Fibroblast of pulmonary artery (primary cell): ENCODE measurements at regions not wholly inside any gene's neighbourhood (a gene's known extent, or its start where the extent isn't known, plus 50 kb on each side); places are given as distances from the start of the nearest gene placed in this dataset.
"Not testable (repeated sequence)": the region's sequence is repeated elsewhere in the genome, so short reads cannot be mapped to it uniquely, and the experiment has no call there.

Experiments used
- DNase-seq: peaks from one replicate; pipeline ENCODE4 v3.0.0-alpha.2; 2010; ENCODE audit warnings: low read depth
- H3K4me3 ChIP-seq: replicated peaks from 2 replicates; pipeline ENCODE4 v1.5.1; 2011; ENCODE audit warnings: low read depth, mild to moderate bottlenecking, control low read depth, low read length, moderate library complexity
- CTCF ChIP-seq: IDR thresholded peaks from 2 replicates; pipeline ENCODE4 v1.5.1; 2011; ENCODE audit warnings: mild to moderate bottlenecking, control low read depth, low read length, inconsistent platforms; ENCODE audit errors: missing control alignments

- H3K4me3 ChIP-seq, DNase-seq: not testable (repeated sequence)
These were observed 53.4 kb downstream of the AHSP start for GRCh38 chr16:31581065-31581464.

GRCh38 chr16:31601737-31602384 is 74.2 kb downstream of the AHSP start:
- not testable (repeated sequence) for H3K4me3 ChIP-seq, DNase-seq

GRCh38 chr16:31618130-31618529 is 90.4 kb downstream of the AHSP start:
- no peak for DNase-seq
- H3K4me3 ChIP-seq = no peak overlapping the region
- no peak for TF ChIP-seq CTCF

GRCh38 chr16:31636433-31636832 is 108.7 kb downstream of the AHSP start:
- DNase-seq = no peak
- H3K4me3 ChIP-seq = no peak overlapping the region
- TF ChIP-seq CTCF = no peak

- H3K4me3 ChIP-seq = no peak overlapping the region
- no peak for TF ChIP-seq CTCF
- no peak for DNase-seq
These were observed 113.6 kb downstream of the AHSP start for GRCh38 chr16:31641279-31641678.

- not testable (repeated sequence) for H3K4me3 ChIP-seq, DNase-seq
These were observed 128.0 kb downstream of the AHSP start for GRCh38 chr16:31655674-31656073.

- H3K4me3 ChIP-seq = no peak overlapping the region
- peak; percentile 3 for DNase-seq
These were observed 137.2 kb downstream of the AHSP start for GRCh38 chr16:31664683-31665482.

GRCh38 chr16:31674686-31675085 is 147.0 kb downstream of the AHSP start:
- DNase-seq = no peak
- no peak for TF ChIP-seq CTCF
- H3K4me3 ChIP-seq = no peak overlapping the region

More at GRCh38 chr16:31664683-31665482, 137.2 kb downstream of the AHSP start:
- TF ChIP-seq CTCF = no peak
